ENCODE measurements at regions not wholly inside any gene's neighbourhood (a gene's known extent, or its start where the extent isn't known, plus 50 kb on each side); places are given as distances from the start of the nearest gene placed in this dataset.

- TF ChIP-seq, protein P1, sequence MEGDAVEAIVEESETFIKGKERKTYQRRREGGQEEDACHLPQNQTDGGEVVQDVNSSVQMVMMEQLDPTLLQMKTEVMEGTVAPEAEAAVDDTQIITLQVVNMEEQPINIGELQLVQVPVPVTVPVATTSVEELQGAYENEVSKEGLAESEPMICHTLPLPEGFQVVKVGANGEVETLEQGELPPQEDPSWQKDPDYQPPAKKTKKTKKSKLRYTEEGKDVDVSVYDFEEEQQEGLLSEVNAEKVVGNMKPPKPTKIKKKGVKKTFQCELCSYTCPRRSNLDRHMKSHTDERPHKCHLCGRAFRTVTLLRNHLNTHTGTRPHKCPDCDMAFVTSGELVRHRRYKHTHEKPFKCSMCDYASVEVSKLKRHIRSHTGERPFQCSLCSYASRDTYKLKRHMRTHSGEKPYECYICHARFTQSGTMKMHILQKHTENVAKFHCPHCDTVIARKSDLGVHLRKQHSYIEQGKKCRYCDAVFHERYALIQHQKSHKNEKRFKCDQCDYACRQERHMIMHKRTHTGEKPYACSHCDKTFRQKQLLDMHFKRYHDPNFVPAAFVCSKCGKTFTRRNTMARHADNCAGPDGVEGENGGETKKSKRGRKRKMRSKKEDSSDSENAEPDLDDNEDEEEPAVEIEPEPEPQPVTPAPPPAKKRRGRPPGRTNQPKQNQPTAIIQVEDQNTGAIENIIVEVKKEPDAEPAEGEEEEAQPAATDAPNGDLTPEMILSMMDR (IDR thresholded peaks at IDR 0.05; ENCODE audit: insufficient read depth in 1 of 2, low read depth in 1 of 2, low read length in 1 of 2, severe bottlenecking in 1 of 2, unreplicated experiment in 1 of 2), result no peak
- Histone ChIP-seq H3K4me1 (no peaks in the 10 kb centered on the region), H3K27me3 (replicated peaks; ENCODE audit: control insufficient read depth, insufficient read depth, low read length) (no peaks in the 10 kb centered on the region), H3K9me3 (no peaks in the 10 kb centered on the region), H3K36me3 (ENCODE audit: control insufficient read depth, insufficient read depth, low read length) (no peaks in the 10 kb centered on the region), H3K4me3 (ENCODE audit: low read depth, low read length) (no peak overlapping the region)
- intact Hi-C loops (cut with micrococcal nuclease; ENCODE audit: unreplicated experiment), result no loop called here
- POLR2A ChIA-PET, result no interaction called here
- DNase-seq, result no peak
- no peak overlapping the region for H3K27ac Mint-ChIP-seq (ENCODE audit: unreplicated experiment)
- no TSS peak for BruUV-seq (replicated peaks)
- no peaks in the 10 kb centered on the region for H3K9me3 Mint-ChIP-seq (ENCODE audit: unreplicated experiment)
- no peaks in the 10 kb centered on the region for H3K4me1 Mint-ChIP-seq (ENCODE audit: low read depth, unreplicated experiment)
- no peak overlapping the region for H3K4me3 Mint-ChIP-seq (ENCODE audit: unreplicated experiment)
- H3K27me3 Mint-ChIP-seq (ENCODE audit: insufficient read depth, unreplicated experiment), result peaks cover 15% of the 10 kb centered on the region
- no peaks in the 10 kb centered on the region for H3K36me3 Mint-ChIP-seq (ENCODE audit: insufficient read depth, unreplicated experiment)
- CTCF ChIA-PET, result no interaction called here
Measured at GRCh38 chr17:33977729-33978514, 277.2 kb upstream of the CCL2 start.

GRCh38 chr17:33978889-33979288 lies 276.2 kb upstream of the CCL2 start:
- ChIA-PET CTCF (no interaction called here), POLR2A (no interaction called here)
- peaks cover 15% of the 10 kb centered on the region for H3K27me3 Mint-ChIP-seq (ENCODE audit: insufficient read depth, unreplicated experiment)
- no peak overlapping the region for H3K4me3 Mint-ChIP-seq (ENCODE audit: unreplicated experiment)
- Histone ChIP-seq H3K4me3 (ENCODE audit: low read depth, low read length) (no peak overlapping the region), H3K9me3 (no peaks in the 10 kb centered on the region), H3K27me3 (replicated peaks; ENCODE audit: control insufficient read depth, insufficient read depth, low read length) (no peaks in the 10 kb centered on the region), H3K36me3 (ENCODE audit: control insufficient read depth, insufficient read depth, low read length) (no peaks in the 10 kb centered on the region), H3K4me1 (no peaks in the 10 kb centered on the region)
- intact Hi-C loops (cut with micrococcal nuclease; ENCODE audit: unreplicated experiment), result no loop called here
- BruUV-seq (replicated peaks), result no TSS peak
- no peak overlapping the region for H3K27ac Mint-ChIP-seq (ENCODE audit: unreplicated experiment)
- H3K36me3 Mint-ChIP-seq (ENCODE audit: insufficient read depth, unreplicated experiment), result no peaks in the 10 kb centered on the region
- no peak for DNase-seq
- H3K4me1 Mint-ChIP-seq (ENCODE audit: low read depth, unreplicated experiment), result no peaks in the 10 kb centered on the region
- TF ChIP-seq, protein P1 (IDR thresholded peaks at IDR 0.05; ENCODE audit: insufficient read depth in 1 of 2, low read depth in 1 of 2, low read length in 1 of 2, severe bottlenecking in 1 of 2, unreplicated experiment in 1 of 2), result no peak
- no peaks in the 10 kb centered on the region for H3K9me3 Mint-ChIP-seq (ENCODE audit: unreplicated experiment)

- POLR2A ChIA-PET, result no interaction called here
Measured at GRCh38 chr17:33980193-33980592, 274.9 kb upstream of the CCL2 start.

More at GRCh38 chr17:33980193-33980592, 274.9 kb upstream of the CCL2 start:
- no peaks in the 10 kb centered on the region for H3K27me3 ChIP-seq (replicated peaks; ENCODE audit: control insufficient read depth, insufficient read depth, low read length)
- no peaks in the 10 kb centered on the region for H3K9me3 ChIP-seq
- H3K36me3 Mint-ChIP-seq (ENCODE audit: insufficient read depth, unreplicated experiment), result no peaks in the 10 kb centered on the region
- H3K4me3 ChIP-seq (ENCODE audit: low read depth, low read length), result no peak overlapping the region
- H3K27me3 Mint-ChIP-seq (ENCODE audit: insufficient read depth, unreplicated experiment), result peaks cover 15% of the 10 kb centered on the region
- H3K4me1 ChIP-seq, result no peaks in the 10 kb centered on the region
- CTCF ChIA-PET, result interaction anchor here (0.6 kb wide), 1 partner anchor 96 kb away, joined by 13 read pairs; no protein-coding TSS in a partner anchor
- H3K4me3 Mint-ChIP-seq (ENCODE audit: unreplicated experiment), result no peak overlapping the region
- intact Hi-C loops (cut with micrococcal nuclease; ENCODE audit: unreplicated experiment), result no loop called here
- no peak overlapping the region for H3K27ac Mint-ChIP-seq (ENCODE audit: unreplicated experiment)
- no peaks in the 10 kb centered on the region for H3K36me3 ChIP-seq (ENCODE audit: control insufficient read depth, insufficient read depth, low read length)
- no peak for DNase-seq
- TF ChIP-seq, protein P1 (IDR thresholded peaks at IDR 0.05; ENCODE audit: insufficient read depth in 1 of 2, low read depth in 1 of 2, low read length in 1 of 2, severe bottlenecking in 1 of 2, unreplicated experiment in 1 of 2), result no peak
- BruUV-seq (replicated peaks), result no TSS peak
- no peaks in the 10 kb centered on the region for H3K4me1 Mint-ChIP-seq (ENCODE audit: low read depth, unreplicated experiment)
- no peaks in the 10 kb centered on the region for H3K9me3 Mint-ChIP-seq (ENCODE audit: unreplicated experiment)
